HCT116 (cell line): ENCODE measurements at regions not wholly inside any gene's neighbourhood (a gene's known extent, or its start where the extent isn't known, plus 50 kb on each side); places are given as distances from the start of the nearest gene placed in this dataset.

Experiments
- ATAC-seq: fragments of 200-7000 bp; cut with Tn5 transposase; 2 replicates; pipeline ENCODE4 v1.9.1; 2020; ENCODE audit warnings: mild to moderate bottlenecking, moderate library complexity
- BruUV-seq: library from RNA; stranded (reverse); fragments of 400-500 nt; replicated peaks from 2 replicates; lab custom pipeline; 2021; lab: Mats Ljungman, UMichigan
- CTCF ChIA-PET: fragments of 300-600 bp; sonication (Branson Sonifier 250); formaldehyde crosslinking; loops from one replicate; lab custom pipeline; 2021; ENCODE audit warnings: antibody characterized with exemption; lab: Charles Lee
- POLR2A ChIA-PET: fragments of 300-600, 350-600 bp; sonication (Branson Sonifier 250); formaldehyde crosslinking; loops from one replicate; lab custom pipeline; 2021; ENCODE audit warnings: antibody characterized with exemption; lab: Charles Lee
- RAD21 ChIA-PET, 2 experiments: fragments of 300-600 bp; sonication (Branson Sonifier 250); formaldehyde crosslinking; loops; one replicate each; lab custom pipeline; 2023; ENCODE audit warnings: low total read pairs in 2 of 2; ENCODE audit not compliant: uncharacterized antibody in 2 of 2, unreplicated experiment in 2 of 2, low non-redundant PET in 1 of 2; lab: Charles Lee
- DNase-seq: peaks from one replicate; pipeline ENCODE4 v3.0.0-alpha.2; 2010; ENCODE audit warnings: low read depth, low spot score
- H2AFZ ChIP-seq: fragments of 200-600 bp; shearing (Covaris generic), sonication (generic); 2 replicates; pipeline ENCODE4 v1.6.1; 2017; ENCODE audit warnings: low read depth, mixed run types, mixed read lengths, antibody characterized with exemption, low read length; ENCODE audit not compliant: poor library complexity, severe bottlenecking
- H3K27ac ChIP-seq: 2 replicates; pipeline ENCODE4 v1.5.1; 2012; ENCODE audit warnings: low read depth, low read length
- H3K27me3 ChIP-seq: fragments of 200-600 bp; sonication (generic); 2 replicates; pipeline ENCODE4 v1.6.1; 2016; ENCODE audit warnings: mixed run types, low read length, mixed read lengths; ENCODE audit not compliant: insufficient read depth
- H3K36me3 ChIP-seq, 2 experiments: fragments of 200-500 bp in 1 of 2; fragments of 200-600 bp in 1 of 2; sonication (Bioruptor generic) in 1 of 2; sonication (generic) in 1 of 2; 2 replicates each; pipeline versions ENCODE4 v1.5.1 to v1.6.1; 2014 to 2016; ENCODE audit warnings: low read length in 2 of 2, inconsistent platforms in 1 of 2, mixed read lengths in 1 of 2, mixed run types in 1 of 2; ENCODE audit not compliant: insufficient read depth in 2 of 2, control insufficient read depth in 1 of 2
- H3K4me1 ChIP-seq, 2 experiments: fragments of 200-600 bp in 1 of 2; sonication (generic) in 1 of 2; 2 replicates each; pipeline versions ENCODE4 v1.5.1 to v1.6.1; 2012 to 2017; ENCODE audit warnings: low read length in 2 of 2, inconsistent platforms in 1 of 2, mild to moderate bottlenecking in 1 of 2, mixed read lengths in 1 of 2, mixed run types in 1 of 2, moderate library complexity in 1 of 2; ENCODE audit not compliant: insufficient read depth in 2 of 2, control insufficient read depth in 1 of 2
- H3K4me2 ChIP-seq: fragments of 200-600 bp; sonication (generic); 2 replicates; pipeline ENCODE4 v1.6.1; 2017; ENCODE audit warnings: mixed run types, low read length, mixed read lengths
- H3K4me3 ChIP-seq, 2 experiments: fragments of 200-600 bp in 1 of 2; sonication (generic) in 1 of 2; replicated peaks in 1 of 2; 2 replicates each; pipeline ENCODE4 v1.5.1; 2011 to 2016; ENCODE audit warnings: low read length in 2 of 2, control low read depth in 1 of 2, low read depth in 1 of 2, mild to moderate bottlenecking in 1 of 2, mixed read lengths in 1 of 2, mixed run types in 1 of 2
- H3K79me2 ChIP-seq: fragments of 200-600 bp; sonication (generic); 2 replicates; pipeline ENCODE4 v1.6.1; 2017; ENCODE audit warnings: mild to moderate bottlenecking, mixed run types, low read length, moderate library complexity, mixed read lengths; ENCODE audit not compliant: insufficient read depth
- H3K9ac ChIP-seq: fragments of 200-600 bp; sonication (generic); 2 replicates; pipeline ENCODE4 v1.6.1; 2016; ENCODE audit warnings: low read length, mixed read lengths
- H3K9me2 ChIP-seq: fragments of 200-600 bp; sonication (generic), shearing (Covaris generic); 2 replicates; pipeline ENCODE4 v1.6.1; 2017; ENCODE audit warnings: mixed run types, mild to moderate bottlenecking, moderate library complexity; ENCODE audit not compliant: insufficient read depth
- H3K9me3 ChIP-seq, 2 experiments: fragments of 200-500 bp in 1 of 2; fragments of 200-600 bp in 1 of 2; sonication (Bioruptor generic) in 1 of 2; sonication (generic) in 1 of 2; 2 replicates each; pipeline ENCODE4 v1.6.1; 2014 to 2017; ENCODE audit warnings: low read length in 2 of 2, mixed read lengths in 2 of 2, inconsistent platforms in 1 of 2, low read depth in 1 of 2, mild to moderate bottlenecking in 1 of 2, mixed run types in 1 of 2, moderate library complexity in 1 of 2; ENCODE audit not compliant: control insufficient read depth in 1 of 2, insufficient read depth in 1 of 2
- H4K20me1 ChIP-seq: fragments of 200-600 bp; sonication (generic), shearing (Covaris generic); 2 replicates; pipeline ENCODE4 v1.6.1; 2017; ENCODE audit warnings: mixed run types, mild to moderate bottlenecking, moderate library complexity; ENCODE audit not compliant: insufficient read depth
- CBX3 ChIP-seq: IDR thresholded peaks from 2 replicates; pipeline ENCODE4 v1.6.1; 2012; ENCODE audit warnings: low read depth
- CEBPB ChIP-seq: IDR thresholded peaks from 2 replicates; pipeline ENCODE4 v1.6.1; 2012; ENCODE audit warnings: low read depth
- EZH2phosphoT487 ChIP-seq: fragments of 200-600 bp; IDR thresholded peaks from 2 replicates; pipeline ENCODE4 v1.6.1; 2018; ENCODE audit warnings: antibody characterized with exemption, borderline replicate concordance
- FOSL1 ChIP-seq: IDR thresholded peaks from 2 replicates; pipeline ENCODE4 v1.6.1; 2012; ENCODE audit warnings: low read depth
- SP1 ChIP-seq: IDR thresholded peaks from 2 replicates; pipeline ENCODE4 v1.6.1; 2012; ENCODE audit warnings: low read depth
- SRF ChIP-seq: IDR thresholded peaks from 2 replicates; pipeline ENCODE4 v1.6.1; 2012; ENCODE audit warnings: low read depth
- TCF7L2 ChIP-seq: IDR thresholded peaks from 2 replicates; pipeline ENCODE4 v1.7.0; 2011; ENCODE audit warnings: borderline replicate concordance, inconsistent platforms; ENCODE audit not compliant: insufficient read depth, insufficient read length; ENCODE audit errors: extremely low read depth
- intact Hi-C: fragments of 100-400 bp; cut with micrococcal nuclease; formaldehyde crosslinking; loops from 2 replicates; pipeline ENCODE4 v1.10.0; 2022
- TF ChIP-seq, protein P1 (sequence below): IDR thresholded peaks from 2 replicates; pipeline ENCODE4 v1.6.1; 2012
- TF ChIP-seq, protein P2 (sequence below): IDR thresholded peaks from 2 replicates; pipeline ENCODE4 v1.6.1; 2011; ENCODE audit warnings: mild to moderate bottlenecking, low read length, moderate library complexity; ENCODE audit not compliant: insufficient replicate concordance; ENCODE audit errors: extremely low read depth
- TF ChIP-seq, protein P3 (sequence below), 3 experiments: fragments of 200-600 bp in 1 of 3; sonication (generic) in 1 of 3; IDR thresholded peaks in 2 of 3; conservative IDR thresholded peaks in 1 of 3; 2 replicates each; pipeline ENCODE4 v1.5.1; 2012 to 2017; ENCODE audit warnings: low read depth in 2 of 3, low read length in 2 of 3, antibody characterized with exemption in 1 of 3, borderline replicate concordance in 1 of 3, control low read depth in 1 of 3, mild to moderate bottlenecking in 1 of 3, mixed read lengths in 1 of 3, mixed run types in 1 of 3, moderate library complexity in 1 of 3; ENCODE audit not compliant: insufficient read depth in 1 of 3

DNA sequence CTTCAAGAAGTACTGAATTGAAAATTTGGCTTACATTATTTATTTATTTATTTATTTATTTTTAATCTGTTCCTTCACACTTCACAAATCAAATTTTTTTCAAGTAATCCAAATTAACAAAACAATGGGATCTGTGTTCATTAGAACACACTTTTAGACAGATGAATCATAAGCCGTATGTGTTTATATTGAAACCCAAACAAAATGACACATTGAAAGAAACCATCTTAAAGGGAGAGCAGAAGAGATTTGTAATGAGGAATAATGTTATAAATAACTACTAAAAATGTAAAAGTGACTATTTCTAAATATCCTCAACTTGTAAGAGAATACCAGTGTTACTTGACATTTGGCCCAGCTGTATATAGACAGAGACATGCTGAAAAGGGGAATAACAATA is 991.0 kb upstream of the CHAC2 start:
- no peaks in the 10 kb centered on the region for H3K9me2 ChIP-seq
- RAD21 ChIA-PET = no interaction called here
- TF ChIP-seq CBX3 (no peak), SP1 (no peak), EZH2phosphoT487 (no peak), SRF (no peak), FOSL1 (no peak), CEBPB (no peak), TCF7L2 (no peak)
- TF ChIP-seq, protein P1, sequence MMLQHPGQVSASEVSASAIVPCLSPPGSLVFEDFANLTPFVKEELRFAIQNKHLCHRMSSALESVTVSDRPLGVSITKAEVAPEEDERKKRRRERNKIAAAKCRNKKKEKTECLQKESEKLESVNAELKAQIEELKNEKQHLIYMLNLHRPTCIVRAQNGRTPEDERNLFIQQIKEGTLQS = no peak
- TF ChIP-seq, protein P2, sequence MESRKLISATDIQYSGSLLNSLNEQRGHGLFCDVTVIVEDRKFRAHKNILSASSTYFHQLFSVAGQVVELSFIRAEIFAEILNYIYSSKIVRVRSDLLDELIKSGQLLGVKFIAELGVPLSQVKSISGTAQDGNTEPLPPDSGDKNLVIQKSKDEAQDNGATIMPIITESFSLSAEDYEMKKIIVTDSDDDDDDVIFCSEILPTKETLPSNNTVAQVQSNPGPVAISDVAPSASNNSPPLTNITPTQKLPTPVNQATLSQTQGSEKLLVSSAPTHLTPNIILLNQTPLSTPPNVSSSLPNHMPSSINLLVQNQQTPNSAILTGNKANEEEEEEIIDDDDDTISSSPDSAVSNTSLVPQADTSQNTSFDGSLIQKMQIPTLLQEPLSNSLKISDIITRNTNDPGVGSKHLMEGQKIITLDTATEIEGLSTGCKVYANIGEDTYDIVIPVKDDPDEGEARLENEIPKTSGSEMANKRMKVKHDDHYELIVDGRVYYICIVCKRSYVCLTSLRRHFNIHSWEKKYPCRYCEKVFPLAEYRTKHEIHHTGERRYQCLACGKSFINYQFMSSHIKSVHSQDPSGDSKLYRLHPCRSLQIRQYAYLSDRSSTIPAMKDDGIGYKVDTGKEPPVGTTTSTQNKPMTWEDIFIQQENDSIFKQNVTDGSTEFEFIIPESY = no peak
- TF ChIP-seq, protein P3, sequence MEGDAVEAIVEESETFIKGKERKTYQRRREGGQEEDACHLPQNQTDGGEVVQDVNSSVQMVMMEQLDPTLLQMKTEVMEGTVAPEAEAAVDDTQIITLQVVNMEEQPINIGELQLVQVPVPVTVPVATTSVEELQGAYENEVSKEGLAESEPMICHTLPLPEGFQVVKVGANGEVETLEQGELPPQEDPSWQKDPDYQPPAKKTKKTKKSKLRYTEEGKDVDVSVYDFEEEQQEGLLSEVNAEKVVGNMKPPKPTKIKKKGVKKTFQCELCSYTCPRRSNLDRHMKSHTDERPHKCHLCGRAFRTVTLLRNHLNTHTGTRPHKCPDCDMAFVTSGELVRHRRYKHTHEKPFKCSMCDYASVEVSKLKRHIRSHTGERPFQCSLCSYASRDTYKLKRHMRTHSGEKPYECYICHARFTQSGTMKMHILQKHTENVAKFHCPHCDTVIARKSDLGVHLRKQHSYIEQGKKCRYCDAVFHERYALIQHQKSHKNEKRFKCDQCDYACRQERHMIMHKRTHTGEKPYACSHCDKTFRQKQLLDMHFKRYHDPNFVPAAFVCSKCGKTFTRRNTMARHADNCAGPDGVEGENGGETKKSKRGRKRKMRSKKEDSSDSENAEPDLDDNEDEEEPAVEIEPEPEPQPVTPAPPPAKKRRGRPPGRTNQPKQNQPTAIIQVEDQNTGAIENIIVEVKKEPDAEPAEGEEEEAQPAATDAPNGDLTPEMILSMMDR (IDR thresholded peaks at IDR 0.05 in 2 of 3, conservative IDR thresholded peaks at IDR 0.05 in 1 of 3; ENCODE audit: borderline replicate concordance in 1 of 3, insufficient read depth in 1 of 3, low read depth in 2 of 3, low read length in 2 of 3) = no peak
- TF ChIP-seq, all 23 proteins: peak for 0
- ChIA-PET CTCF (no interaction called here), POLR2A (no interaction called here)
- H3K36me3 ChIP-seq = no peaks in the 10 kb centered on the region
- no TSS peak for BruUV-seq
- ATAC-seq (no peak), DNase-seq (no peak)
- H3K4me3 ChIP-seq = no peak overlapping the region
- no peaks in the 10 kb centered on the region for H4K20me1 ChIP-seq
- no peaks in the 10 kb centered on the region for H3K9me3 ChIP-seq
- no peaks in the 10 kb centered on the region for H3K27me3 ChIP-seq
- H3K79me2 ChIP-seq = no peaks in the 10 kb centered on the region
- H3K4me2 ChIP-seq = no peak overlapping the region
- H3K9ac ChIP-seq = no peak overlapping the region
- no peaks in the 10 kb centered on the region for H3K4me1 ChIP-seq
- intact Hi-C loops = no loop called here
- H2AFZ ChIP-seq = no peak overlapping the region
- no peak overlapping the region for H3K27ac ChIP-seq
